ENCODE measurements at regions not wholly inside any gene's neighbourhood (a gene's known extent, or its start where the extent isn't known, plus 50 kb on each side); places are given as distances from the start of the nearest gene placed in this dataset.

- no peak for TF ChIP-seq CTCF (IDR thresholded peaks at IDR 0.05; ENCODE audit: low read depth, low read length)
- TF ChIP-seq POLR2A (IDR thresholded peaks at IDR 0.05; ENCODE audit: extremely low read depth, insufficient read length), result no peak
- no peak for TF ChIP-seq MYC (IDR thresholded peaks at IDR 0.05; ENCODE audit: low read depth, low read length)
Measured at GRCh38 chr5:145396888-145397287, 438.3 kb downstream of the PRELID2 start.

Measured in NB4 (cell line).